ENCODE measurements at regions not wholly inside any gene's neighbourhood (a gene's known extent, or its start where the extent isn't known, plus 50 kb on each side); places are given as distances from the start of the nearest gene placed in this dataset.

DNA sequence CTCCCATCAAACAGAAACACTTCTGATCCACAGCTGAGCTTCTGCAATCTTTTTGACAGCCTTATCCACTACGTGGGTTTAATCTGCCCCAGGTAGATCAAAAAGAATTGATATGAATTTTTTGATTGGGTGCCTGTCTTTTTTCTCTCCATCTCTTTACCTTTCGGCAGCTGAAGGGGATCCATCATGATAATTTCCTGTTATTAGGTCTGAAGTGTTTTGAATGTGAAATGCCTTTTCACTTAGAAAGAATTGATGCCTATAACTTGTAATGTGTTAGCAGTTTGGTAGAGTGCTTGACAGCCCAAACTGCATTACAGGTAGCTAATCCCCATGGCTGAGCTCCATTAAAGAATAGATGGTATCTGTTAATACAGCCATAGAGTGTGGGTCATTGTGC, 745.4 kb downstream of the TLR4 start:
- TF ChIP-seq, protein P1, sequence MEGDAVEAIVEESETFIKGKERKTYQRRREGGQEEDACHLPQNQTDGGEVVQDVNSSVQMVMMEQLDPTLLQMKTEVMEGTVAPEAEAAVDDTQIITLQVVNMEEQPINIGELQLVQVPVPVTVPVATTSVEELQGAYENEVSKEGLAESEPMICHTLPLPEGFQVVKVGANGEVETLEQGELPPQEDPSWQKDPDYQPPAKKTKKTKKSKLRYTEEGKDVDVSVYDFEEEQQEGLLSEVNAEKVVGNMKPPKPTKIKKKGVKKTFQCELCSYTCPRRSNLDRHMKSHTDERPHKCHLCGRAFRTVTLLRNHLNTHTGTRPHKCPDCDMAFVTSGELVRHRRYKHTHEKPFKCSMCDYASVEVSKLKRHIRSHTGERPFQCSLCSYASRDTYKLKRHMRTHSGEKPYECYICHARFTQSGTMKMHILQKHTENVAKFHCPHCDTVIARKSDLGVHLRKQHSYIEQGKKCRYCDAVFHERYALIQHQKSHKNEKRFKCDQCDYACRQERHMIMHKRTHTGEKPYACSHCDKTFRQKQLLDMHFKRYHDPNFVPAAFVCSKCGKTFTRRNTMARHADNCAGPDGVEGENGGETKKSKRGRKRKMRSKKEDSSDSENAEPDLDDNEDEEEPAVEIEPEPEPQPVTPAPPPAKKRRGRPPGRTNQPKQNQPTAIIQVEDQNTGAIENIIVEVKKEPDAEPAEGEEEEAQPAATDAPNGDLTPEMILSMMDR (conservative IDR thresholded peaks at IDR 0.05): no peak
- WGBS, 2 experiments (ENCODE audit: insufficient coverage in 1 of 2, insufficient read length in 1 of 2): 80 to 95% methylated on average over 1 to 2 of the region's 2 CpGs
- Mint-ChIP-seq H3K9me3 (no peaks in the 10 kb centered on the region), H3K4me1 (peaks cover 15% of the 10 kb centered on the region), H3K27ac (no peak overlapping the region), H3K4me3 (no peak overlapping the region), H3K36me3 (ENCODE audit: low read depth) (no peaks in the 10 kb centered on the region), H3K27me3 (ENCODE audit: insufficient read depth) (peaks cover 46% of the 10 kb centered on the region)
- Histone ChIP-seq H3K9me3 (ENCODE audit: control insufficient read depth, low read length) (no peaks in the 10 kb centered on the region), H3K4me3 (ENCODE audit: low read length) (no peak overlapping the region), H3K4me1 (ENCODE audit: control insufficient read depth, insufficient read depth, low read length) (peaks cover 5% of the 10 kb centered on the region), H3K27ac (ENCODE audit: low read depth, low read length) (no peak overlapping the region), H3K36me3 (ENCODE audit: control insufficient read depth, insufficient read depth, low read length) (no peaks in the 10 kb centered on the region), H3K27me3 (ENCODE audit: control insufficient read depth, insufficient read depth, low read length, poor library complexity, severe bottlenecking) (peaks cover 80% of the 10 kb centered on the region), H3K9ac (ENCODE audit: extremely low read depth, low read length, poor library complexity, severe bottlenecking) (no peak overlapping the region)
- no peak for DNase-seq

DNA sequence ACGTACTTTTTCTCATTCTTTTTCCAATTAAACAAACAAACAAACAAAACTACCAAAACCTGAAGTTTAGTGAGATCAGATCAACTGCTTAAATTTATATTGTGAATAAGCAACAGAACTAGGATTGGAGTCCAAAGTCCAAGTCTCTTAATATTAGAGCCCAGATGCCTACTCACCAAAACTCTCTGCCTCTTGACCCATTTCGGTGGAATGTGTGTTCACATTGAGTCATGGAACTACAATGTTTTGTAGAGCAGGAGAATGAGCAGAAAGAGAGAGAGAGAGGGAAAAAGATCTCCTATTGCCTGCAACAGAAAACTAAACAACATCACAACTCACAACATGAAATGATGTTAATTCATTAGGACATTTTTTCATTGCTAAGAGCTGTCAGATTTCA, 751.1 kb downstream of the TLR4 start:
- H3K4me3 Mint-ChIP-seq: no peak overlapping the region
- peaks cover 5% of the 10 kb centered on the region for H3K4me1 Mint-ChIP-seq
- H3K9ac ChIP-seq (ENCODE audit: extremely low read depth, low read length, poor library complexity, severe bottlenecking): no peak overlapping the region
- no peak overlapping the region for H3K27ac Mint-ChIP-seq
- H3K9me3 Mint-ChIP-seq: no peaks in the 10 kb centered on the region
- no peaks in the 10 kb centered on the region for H3K4me1 ChIP-seq (ENCODE audit: control insufficient read depth, insufficient read depth, low read length)
- 90% methylated on average over 2 of the region's 2 CpGs; no CpG with 5 or more reads in 1 of the 2 experiments for WGBS, 2 experiments (ENCODE audit: insufficient coverage in 1 of 2, insufficient read length in 1 of 2)
- TF ChIP-seq, protein P1 (conservative IDR thresholded peaks at IDR 0.05): no peak
- no peak for DNase-seq
- H3K27ac ChIP-seq (ENCODE audit: low read depth, low read length): no peak overlapping the region
- peaks cover 48% of the 10 kb centered on the region for H3K27me3 ChIP-seq (ENCODE audit: control insufficient read depth, insufficient read depth, low read length, poor library complexity, severe bottlenecking)
- no peaks in the 10 kb centered on the region for H3K36me3 ChIP-seq (ENCODE audit: control insufficient read depth, insufficient read depth, low read length)
- H3K27me3 Mint-ChIP-seq (ENCODE audit: insufficient read depth): peaks cover 19% of the 10 kb centered on the region
- H3K9me3 ChIP-seq (ENCODE audit: control insufficient read depth, low read length): no peaks in the 10 kb centered on the region
- no peaks in the 10 kb centered on the region for H3K36me3 Mint-ChIP-seq (ENCODE audit: low read depth)
- H3K4me3 ChIP-seq (ENCODE audit: low read length): no peak overlapping the region

DNA sequence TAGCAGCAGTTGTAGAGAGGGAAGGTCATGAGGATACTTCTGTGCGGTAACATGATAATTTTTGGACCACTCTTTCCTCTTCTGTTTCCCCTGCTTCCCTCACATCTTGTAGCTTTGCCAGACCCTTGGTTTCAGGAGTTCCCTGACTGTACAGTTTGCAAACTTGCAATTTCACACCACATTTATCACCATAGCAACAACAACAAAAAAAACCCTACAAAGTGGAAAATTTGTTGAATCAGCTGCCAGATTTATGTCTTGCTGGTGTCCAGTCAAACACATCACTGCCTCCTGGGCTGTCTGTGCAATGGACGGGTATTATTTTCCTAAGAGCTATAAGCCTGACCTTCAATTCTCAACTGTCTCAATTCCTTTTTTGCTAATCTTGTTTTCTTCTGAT, 751.6 kb downstream of the TLR4 start:
- Histone ChIP-seq H3K27me3 (ENCODE audit: control insufficient read depth, insufficient read depth, low read length, poor library complexity, severe bottlenecking) (peaks cover 43% of the 10 kb centered on the region), H3K9me3 (ENCODE audit: control insufficient read depth, low read length) (no peaks in the 10 kb centered on the region), H3K27ac (ENCODE audit: low read depth, low read length) (no peak overlapping the region), H3K4me1 (ENCODE audit: control insufficient read depth, insufficient read depth, low read length) (no peaks in the 10 kb centered on the region), H3K36me3 (ENCODE audit: control insufficient read depth, insufficient read depth, low read length) (no peaks in the 10 kb centered on the region), H3K9ac (ENCODE audit: extremely low read depth, low read length, poor library complexity, severe bottlenecking) (no peak overlapping the region), H3K4me3 (ENCODE audit: low read length) (no peak overlapping the region)
- DNase-seq: no peak
- Mint-ChIP-seq H3K27me3 (ENCODE audit: insufficient read depth) (peaks cover 18% of the 10 kb centered on the region), H3K27ac (no peak overlapping the region), H3K36me3 (ENCODE audit: low read depth) (no peaks in the 10 kb centered on the region), H3K4me3 (no peak overlapping the region), H3K9me3 (no peaks in the 10 kb centered on the region), H3K4me1 (peaks cover 2% of the 10 kb centered on the region)
- 95 to 100% methylated on average over 2 of the region's 2 CpGs for whole genome bisulfite sequencing, 2 experiments (ENCODE audit: insufficient coverage in 1 of 2, insufficient read length in 1 of 2)
- TF ChIP-seq, protein P1 (conservative IDR thresholded peaks at IDR 0.05): no peak

Measured in endodermal cell (in vitro differentiated cells).